IPS DF 4.7 (cell line): ENCODE measurements at regions not wholly inside any gene's neighbourhood (a gene's known extent, or its start where the extent isn't known, plus 50 kb on each side); places are given as distances from the start of the nearest gene placed in this dataset.
"Not testable (repeated sequence)": the region's sequence is repeated elsewhere in the genome, so short reads cannot be mapped to it uniquely, and the experiment has no call there.

Experiments used
- DNase-seq: peaks from one replicate; pipeline ENCODE4 v3.0.0-alpha.2; 2013; ENCODE audit warnings: low spot score; ENCODE audit errors: extremely low read depth

GRCh38 chr12:85425349-85425612 is 145.3 kb downstream of the ALX1 start:
- no peak for DNase-seq

- DNase-seq, result no peak
Measured at GRCh38 chr12:85425926-85426325, 145.9 kb downstream of the ALX1 start.

- DNase-seq, result not testable (repeated sequence)
Measured at GRCh38 chr12:85433148-85433547, 153.1 kb downstream of the ALX1 start.

GRCh38 chr12:85440271-85440670 is 160.3 kb downstream of the ALX1 start:
- DNase-seq, result no peak

- DNase-seq, result no peak
Measured at GRCh38 chr12:85441025-85441424, 161.0 kb downstream of the ALX1 start.

DNA sequence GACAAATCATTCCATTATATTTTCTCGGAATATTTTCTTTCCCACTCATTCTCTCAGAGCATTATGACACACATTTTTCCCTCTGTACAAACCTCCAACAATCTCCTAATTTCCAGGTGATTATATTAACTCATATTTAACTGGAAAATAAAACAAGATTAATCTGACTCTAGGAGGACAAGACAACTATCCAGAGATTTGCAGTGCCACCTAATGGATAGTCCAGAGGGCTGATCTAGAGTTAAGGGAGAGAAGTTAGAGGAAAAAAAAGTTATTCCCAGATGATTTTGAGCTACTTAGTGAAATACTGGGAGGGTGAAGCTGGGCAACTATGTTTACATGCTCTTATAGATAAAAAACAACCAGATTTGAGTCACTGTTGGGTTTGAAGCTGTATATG is 161.7 kb downstream of the ALX1 start:
- DNase-seq, result no peak

DNA sequence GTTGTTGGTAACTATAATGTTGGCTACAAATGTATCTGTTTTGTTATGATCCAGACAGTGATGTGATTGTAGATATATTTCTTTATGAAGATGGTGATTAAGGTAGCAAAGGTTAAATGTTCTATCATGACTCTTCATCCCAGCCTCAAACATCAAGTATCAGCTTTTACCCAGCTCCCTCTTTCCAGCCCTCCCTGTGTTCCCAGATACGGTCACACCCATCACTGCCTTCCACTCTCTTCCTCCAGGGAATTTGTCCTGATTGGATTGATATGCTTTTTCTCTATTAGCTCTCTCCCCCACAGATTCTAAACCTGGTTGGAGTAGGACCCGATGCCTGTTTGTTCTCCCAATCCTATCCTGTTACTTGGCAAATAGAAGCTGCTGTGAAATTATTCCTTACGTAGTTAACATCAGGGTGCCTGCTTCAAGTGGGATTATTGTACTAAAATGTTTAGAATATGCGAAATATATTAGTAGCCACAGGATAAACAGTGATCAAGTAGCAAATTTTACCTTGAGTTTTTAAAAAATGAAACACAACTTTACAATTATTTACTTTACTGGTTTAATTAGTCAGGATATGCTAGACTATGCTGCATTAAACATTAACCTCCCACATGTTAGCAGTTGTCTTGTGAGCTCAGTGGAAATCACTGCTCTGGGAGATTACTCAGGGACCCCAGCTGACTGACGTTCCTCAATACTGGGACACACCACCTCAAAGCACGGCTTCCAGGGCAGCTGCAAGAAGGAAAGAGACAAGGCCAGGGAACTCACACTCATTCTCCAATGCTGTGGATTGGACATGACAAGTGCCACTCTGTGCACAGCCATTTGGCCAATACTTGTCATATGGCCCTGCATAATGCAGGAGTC is 165.3 kb downstream of the ALX1 start:
- DNase-seq, result no peak

DNA sequence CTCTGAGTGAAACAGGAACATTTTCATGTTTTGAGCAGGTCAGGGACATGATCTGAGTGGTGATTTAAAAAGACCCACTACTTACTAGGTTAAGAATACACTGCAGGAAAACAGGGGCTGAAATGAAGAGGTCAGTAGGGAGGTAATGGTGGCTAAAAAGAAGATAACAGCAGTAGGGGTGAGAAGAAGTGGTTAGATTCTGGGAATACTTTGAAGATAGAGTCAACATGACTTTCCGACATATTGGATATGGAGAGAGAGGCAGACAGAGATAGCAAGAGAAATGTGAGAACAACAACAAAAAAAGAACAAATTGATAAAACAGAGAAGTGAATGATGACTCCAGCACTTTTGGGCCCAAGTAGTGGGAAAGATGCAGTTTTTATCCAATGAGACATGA is 168.0 kb downstream of the ALX1 start:
- no peak for DNase-seq

GRCh38 chr12:85448548-85449139 is 168.6 kb downstream of the ALX1 start:
- DNase-seq, result no peak

GRCh38 chr12:85457016-85457415 is 177.0 kb downstream of the ALX1 start:
- DNase-seq, result no peak

GRCh38 chr12:85461127-85461526 is 181.1 kb downstream of the ALX1 start:
- DNase-seq, result no peak

DNA sequence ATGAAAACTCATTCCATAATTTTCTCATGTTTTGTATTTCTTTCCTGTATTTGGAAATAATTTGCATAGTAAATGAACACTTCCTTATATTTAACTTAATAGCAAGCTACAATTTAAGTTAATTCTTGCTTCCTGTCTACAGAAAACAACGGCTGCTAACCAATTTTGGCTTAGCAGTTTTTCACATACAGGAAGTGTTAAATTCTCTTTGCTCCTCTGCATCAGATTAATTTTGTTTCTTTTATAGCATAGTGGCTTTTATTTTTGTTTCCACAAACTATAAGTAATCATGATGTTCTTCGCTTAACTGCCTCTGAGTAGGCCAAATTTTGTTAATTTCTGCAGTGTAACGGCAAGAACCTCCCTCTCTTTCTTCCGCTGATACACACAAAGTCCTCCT is 182.9 kb downstream of the ALX1 start:
- DNase-seq, result no peak

- no peak for DNase-seq
Measured at GRCh38 chr12:85466890-85467289, 186.9 kb downstream of the ALX1 start.

GRCh38 chr12:85468356-85469157 is 188.5 kb downstream of the ALX1 start:
- peak; percentile 62 for DNase-seq

DNA sequence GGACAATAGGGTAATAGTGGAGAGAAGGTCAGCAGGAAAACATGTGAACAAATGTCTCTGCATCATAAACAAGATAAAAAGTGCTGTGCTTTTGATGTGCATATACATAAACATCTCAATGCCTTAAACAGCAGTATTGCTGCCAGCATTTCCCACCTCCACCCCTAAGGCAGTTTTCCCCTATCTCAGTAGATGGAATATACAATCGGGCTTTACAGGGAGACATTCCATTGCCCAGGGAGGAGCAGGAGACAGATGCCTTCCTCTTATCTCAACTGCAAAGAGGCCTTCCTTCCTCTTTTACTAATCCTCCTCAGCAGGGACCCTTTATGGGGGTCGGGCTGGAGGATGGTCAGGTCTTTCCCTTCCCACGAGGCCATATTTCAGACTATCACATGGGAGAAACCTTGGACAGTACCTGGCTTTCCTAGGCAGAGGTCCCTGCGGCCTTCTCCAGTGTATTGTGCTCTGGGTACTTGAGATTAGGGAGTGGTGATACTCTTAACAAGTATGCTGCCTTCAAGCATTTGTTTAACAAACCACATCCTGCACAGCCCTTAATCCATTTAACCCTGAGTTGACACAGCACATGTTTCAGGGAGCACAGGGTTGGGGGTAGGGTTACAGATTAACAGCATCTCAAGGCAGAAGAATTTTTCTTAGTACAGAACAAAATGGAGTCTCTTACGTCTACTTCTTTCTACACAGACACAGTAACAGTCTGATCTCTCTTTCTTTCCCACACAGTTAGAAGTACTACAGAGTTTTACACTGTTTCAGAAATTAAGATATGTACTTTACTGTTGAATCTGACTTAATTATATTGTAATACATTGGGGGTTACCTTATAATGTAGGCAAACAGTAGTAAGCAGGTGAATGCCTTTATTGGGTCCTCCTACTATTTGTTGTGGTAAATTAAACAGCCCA is 189.4 kb downstream of the ALX1 start:
- not testable (repeated sequence) for DNase-seq

- not testable (repeated sequence) for DNase-seq
Measured at GRCh38 chr12:85475277-85475676, 195.3 kb downstream of the ALX1 start.

- no peak for DNase-seq
Measured at GRCh38 chr12:85476756-85477155, 196.7 kb downstream of the ALX1 start.

DNA sequence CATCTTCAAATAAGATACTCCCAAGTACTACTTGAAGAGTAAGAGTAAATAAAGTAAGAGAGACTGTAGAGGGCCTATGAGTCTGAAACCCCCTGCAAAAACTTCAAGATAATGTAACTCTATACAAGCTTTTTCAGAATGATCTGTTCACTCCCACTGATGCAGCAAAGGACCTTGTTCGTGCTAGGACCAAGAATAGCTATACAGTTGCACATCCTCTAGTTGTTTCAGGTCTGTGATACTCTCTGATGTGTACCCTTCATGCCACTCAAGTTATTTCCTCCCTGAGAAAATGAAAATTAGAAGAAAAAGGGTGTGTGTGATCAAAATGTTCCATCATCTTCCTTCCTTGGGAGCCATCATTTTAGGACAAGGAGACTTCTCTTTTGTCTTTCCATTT is 204.4 kb downstream of the ALX1 start:
- no peak for DNase-seq

DNA sequence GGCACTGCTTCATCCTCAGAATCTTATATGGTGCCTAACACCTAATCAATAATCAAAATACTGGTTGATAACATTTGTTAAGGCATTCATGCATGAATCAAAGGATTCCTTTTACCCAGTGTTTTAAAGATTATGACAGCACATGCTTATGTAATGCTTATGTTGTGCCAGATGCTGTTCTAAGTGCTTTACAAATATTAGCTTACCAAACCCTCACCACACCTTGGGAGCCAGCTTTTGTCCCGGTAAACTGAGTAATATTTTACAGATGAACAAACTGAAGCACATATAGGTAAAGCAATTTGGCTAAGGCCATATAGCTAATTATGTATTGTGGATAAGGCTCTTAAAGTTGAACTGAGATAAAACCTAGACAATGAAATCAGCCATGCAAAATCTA is 209.2 kb downstream of the ALX1 start:
- DNase-seq, result no peak

DNA sequence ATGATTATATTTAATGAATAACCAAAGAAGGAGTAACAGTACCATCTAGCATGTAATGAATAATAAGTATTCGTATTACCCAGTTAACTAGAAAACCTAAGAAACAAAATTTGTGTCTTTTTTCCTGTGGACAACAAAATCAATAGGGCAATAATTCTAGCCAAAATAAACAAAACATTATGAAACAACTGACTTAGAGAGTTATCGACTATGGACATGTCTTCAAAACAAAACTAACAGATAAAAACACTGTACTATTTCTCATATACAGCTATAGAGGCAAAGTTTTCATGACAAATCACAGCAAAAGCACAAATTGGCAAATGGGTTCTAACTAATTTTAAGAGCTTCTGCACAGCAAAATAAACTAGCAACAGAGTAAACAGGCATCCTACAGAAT is 224.1 kb downstream of the ALX1 start:
- no peak for DNase-seq

GRCh38 chr12:85504624-85505023 is 224.6 kb downstream of the ALX1 start:
- no peak for DNase-seq
